Glomerular visceral epithelial cell (primary cell): ENCODE measurements at regions not wholly inside any gene's neighbourhood (a gene's known extent, or its start where the extent isn't known, plus 50 kb on each side); places are given as distances from the start of the nearest gene placed in this dataset.
"Not testable (repeated sequence)": the region's sequence is repeated elsewhere in the genome, so short reads cannot be mapped to it uniquely, and the experiment has no call there.

Source experiments
- DNase-seq: peaks from one replicate; pipeline ENCODE4 v3.0.0-alpha.2; 2016; ENCODE audit errors: extremely low spot score

DNA sequence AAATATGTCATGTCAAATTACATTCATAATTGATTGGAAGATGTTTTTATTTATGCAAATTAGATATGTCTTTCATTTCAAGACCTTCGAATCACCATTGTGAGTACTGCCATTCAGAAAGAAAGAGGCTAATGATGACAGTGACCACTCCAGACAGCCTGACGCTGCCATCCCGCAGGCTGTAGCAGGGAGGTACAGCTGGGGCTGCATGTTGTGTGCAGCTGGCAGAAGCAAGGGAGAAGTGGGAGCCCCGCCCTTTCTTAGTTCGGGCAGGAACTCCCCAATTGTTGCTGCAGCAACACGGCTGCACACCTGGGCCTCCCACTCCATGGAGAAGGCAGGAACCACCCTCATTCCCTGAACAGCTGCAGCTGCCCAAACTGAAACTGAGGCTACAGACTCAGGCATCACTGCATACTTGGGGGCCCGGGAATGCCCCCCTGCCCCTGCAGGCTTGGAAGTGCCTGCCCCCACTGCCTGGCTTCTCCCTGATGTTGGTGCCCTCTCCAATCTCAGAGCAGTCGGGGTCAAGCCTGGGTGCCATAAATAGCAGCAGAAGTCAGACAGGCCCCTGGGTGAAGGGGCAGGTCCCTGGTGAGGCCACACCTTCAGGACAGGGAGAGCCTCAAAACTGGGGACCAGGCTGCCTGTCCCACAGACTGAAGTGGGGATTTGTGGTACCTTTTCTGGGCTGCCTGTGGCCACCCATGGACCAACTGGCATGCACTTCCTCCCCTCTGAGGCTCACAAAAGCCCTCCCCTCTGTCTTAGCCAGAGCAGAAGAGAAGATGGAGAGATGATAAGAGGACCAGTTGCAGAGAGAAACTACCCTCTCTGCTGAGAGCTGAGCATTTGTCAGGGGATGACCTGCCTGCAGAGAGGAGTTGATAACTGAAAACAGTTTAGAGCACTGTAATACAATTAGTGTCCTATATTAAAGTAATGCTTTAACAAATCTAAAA is 964.6 kb downstream of the SI start:
- DNase-seq, result no peak

GRCh38 chr3:164096352-164096751 is 981.9 kb downstream of the SI start:
- no peak for DNase-seq

DNA sequence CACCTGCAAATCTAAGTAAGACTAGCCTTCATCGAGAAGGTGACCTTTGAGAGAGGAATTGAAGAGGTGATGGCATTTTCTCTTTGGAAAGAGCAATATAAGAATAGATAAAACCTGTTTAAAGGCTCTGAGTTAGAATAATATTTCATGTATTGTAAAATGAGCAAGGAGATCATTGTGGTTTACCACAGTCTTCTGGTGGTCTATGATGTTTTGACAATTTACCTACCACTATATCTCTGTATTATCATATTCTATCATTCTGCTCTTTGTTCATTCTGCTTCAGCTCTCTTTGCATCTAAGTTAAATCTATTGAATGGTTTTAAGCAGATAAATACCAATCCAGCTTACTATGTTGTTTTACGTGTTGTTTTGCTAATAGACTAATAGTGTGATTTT is 982.3 kb downstream of the SI start:
- no peak for DNase-seq

DNA sequence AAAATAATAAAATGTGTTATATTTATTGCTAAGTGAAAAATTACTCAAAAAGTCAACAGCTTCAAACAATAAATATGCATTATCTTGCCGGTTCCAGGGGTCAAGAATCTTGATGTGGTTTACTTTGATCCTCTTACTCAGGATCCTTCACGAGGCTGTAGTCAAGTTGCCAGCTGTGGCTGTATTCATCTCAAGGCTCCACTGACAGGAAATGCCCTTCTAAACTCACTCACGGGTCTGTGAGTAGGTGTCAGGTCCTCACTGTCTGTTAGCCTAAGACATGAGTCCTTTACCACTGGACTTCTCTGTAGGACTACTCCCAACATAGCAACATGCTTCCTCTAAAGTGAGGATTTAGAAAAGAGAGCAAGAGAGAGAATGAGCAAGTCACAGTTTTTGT is 983.0 kb downstream of the SI start:
- no peak for DNase-seq

- DNase-seq, result no peak
These were observed 983.8 kb downstream of the SI start for GRCh38 chr3:164094546-164094945.

- DNase-seq, result no peak
These were observed 998.1 kb downstream of the SI start for GRCh38 chr3:164080208-164080607.

DNA sequence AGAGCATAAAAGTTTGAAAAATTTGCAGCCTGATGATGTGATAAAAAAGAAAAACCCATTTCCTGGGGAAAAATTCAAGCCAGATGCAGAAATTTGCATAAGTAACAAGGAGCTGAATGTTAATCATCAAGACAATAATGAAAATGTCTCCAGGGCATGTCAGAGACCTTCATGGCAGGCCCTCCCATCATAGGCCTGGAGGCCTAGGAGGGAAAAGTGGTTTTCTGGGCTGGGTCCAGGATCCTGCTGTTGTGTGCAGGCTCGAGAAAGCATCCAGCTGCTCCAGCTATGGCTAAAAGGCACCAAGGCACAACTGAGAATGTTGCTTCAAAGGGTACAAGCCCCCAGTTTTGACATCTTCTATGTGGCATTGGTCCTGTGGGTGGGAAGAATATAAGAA is 1014.0 kb downstream of the SI start:
- DNase-seq, result no peak

- DNase-seq, result no peak
These were observed 1017.4 kb downstream of the SI start for GRCh38 chr3:164060923-164061322.

- DNase-seq, result no peak
These were observed 1028.4 kb downstream of the SI start for GRCh38 chr3:164049847-164050246.

GRCh38 chr3:164048451-164048850 is 1029.8 kb downstream of the SI start:
- DNase-seq, result no peak

DNA sequence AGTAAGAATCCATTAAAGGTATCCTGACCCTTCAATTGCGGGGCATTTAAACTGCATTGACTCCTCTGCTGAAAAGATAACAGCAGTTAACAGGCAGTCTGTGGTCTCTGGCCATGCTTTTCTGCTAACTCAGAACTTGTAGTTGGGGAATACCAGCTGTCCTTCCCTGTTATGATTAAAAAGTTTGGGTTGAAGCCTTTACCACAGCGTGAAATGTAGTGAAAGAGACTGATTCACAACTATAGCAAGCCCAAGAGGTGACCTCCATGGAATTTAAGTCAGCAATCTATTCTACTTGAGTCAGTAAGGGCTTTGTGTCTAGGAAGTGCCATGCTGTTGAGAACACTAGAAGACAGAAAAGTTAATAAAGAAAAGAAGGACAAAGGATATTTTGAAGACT is 1037.3 kb downstream of the SI start:
- no peak for DNase-seq

GRCh38 chr3:164030194-164030593 is 1048.1 kb downstream of the SI start:
- DNase-seq, result no peak

GRCh38 chr3:164024786-164025185 is 1053.5 kb downstream of the SI start:
- DNase-seq, result no peak

GRCh38 chr3:164023480-164023879 is 1054.8 kb downstream of the SI start:
- DNase-seq, result no peak

GRCh38 chr3:164018500-164018899 is 1059.8 kb downstream of the SI start:
- no peak for DNase-seq

DNA sequence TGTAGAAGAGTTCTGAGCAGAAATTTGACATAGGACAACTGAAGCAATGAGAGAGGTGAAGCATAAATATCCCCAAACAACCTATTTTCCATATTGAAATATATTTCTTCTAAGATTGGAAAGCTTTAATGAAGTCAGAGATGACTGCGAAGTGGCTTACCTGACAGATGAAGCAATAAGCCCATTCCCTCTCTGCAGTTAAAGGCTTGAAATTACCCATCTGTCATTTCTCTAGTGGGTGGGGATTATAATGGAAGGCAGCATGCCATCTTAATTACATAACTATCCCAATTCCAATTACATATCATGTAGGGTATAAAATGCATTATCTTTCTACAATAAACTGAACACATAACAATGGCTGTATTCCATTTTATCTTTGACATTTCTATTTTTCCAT is 1070.5 kb downstream of the SI start:
- DNase-seq, result no peak

DNA sequence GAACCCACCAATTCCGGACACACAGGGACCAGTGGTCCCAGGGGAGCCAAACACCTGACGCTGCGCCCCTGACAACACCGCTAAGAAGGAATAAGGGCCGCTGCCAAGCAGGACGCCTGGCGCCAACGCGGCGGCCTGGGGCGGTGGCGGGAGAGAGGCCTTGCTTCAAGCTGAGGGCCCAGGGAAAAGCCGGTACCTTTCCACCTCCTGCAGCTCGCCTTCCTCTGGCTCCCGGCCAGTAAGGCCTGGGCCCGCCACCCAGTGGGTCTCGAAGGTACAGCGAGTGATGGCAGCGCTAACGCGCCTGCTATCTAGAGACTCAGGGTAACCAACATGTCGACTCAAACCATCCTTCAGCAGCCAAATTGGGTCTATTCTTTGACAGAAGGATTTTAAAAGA is 1074.1 kb downstream of the SI start:
- no peak for DNase-seq

GRCh38 chr3:164003016-164003415 is 1075.3 kb downstream of the SI start:
- not testable (repeated sequence) for DNase-seq

DNA sequence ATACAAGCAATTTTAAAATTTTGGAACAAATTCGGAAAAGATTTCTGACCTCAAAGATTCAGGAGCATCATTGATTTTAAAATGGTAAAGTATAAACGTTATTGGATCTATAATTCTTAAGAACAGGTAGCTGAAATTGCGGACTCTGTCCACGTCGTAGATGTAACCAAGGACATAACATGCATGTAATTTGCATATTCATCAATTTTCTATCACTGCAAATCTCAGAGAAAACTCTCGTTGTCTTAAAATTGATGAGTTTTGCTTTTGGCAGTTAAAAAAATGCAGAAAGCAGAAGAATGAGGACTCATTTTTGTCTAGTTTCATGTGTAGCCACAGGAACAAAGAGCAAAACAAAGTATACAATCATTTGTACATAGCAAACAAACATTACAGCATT is 1094.4 kb downstream of the SI start:
- DNase-seq, result no peak

- no peak for DNase-seq
These were observed 1106.4 kb downstream of the SI start for GRCh38 chr3:163971861-163972260.

- DNase-seq, result no peak
These were observed 1121.2 kb downstream of the SI start for GRCh38 chr3:163957072-163957471.

- no peak for DNase-seq
These were observed 1124.8 kb downstream of the SI start for GRCh38 chr3:163953526-163953925.

DNA sequence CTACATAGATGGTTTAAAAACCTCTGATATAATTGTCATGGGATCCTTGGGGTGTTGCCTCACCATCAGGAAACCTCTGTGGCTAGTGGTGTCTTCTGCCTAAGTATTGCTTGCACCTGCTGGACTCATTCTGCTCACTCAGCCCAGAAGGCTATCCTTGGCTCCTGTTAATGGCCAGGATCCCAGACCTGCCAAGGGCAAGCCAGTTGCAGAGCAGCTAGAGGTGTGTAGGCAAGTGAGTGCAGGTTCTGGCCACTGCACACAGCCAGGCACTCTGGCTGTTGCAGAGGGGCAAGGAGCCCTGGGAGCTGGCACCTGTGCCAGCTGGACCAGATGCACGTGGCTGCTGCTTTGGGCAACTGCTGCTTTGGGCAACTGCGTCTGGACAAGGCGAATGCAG is 1125.8 kb downstream of the SI start:
- DNase-seq, result no peak
